Neural cell (in vitro differentiated cells): ENCODE measurements at regions not wholly inside any gene's neighbourhood (a gene's known extent, or its start where the extent isn't known, plus 50 kb on each side); places are given as distances from the start of the nearest gene placed in this dataset.

Experiments used
- H2AFZ ChIP-seq: fragments of 200-600, 300-800 bp; sonication (generic), shearing (Covaris generic); 2 replicates; pipeline ENCODE4 v1.6.0; 2014; ENCODE audit warnings: low read depth, mild to moderate bottlenecking, antibody characterized with exemption, low read length, moderate library complexity
- H3F3A ChIP-seq: fragments of 200-600 bp; shearing (Covaris generic); 2 replicates; pipeline ENCODE4 v1.6.1; 2016; ENCODE audit warnings: mild to moderate bottlenecking, moderate library complexity, mixed read lengths, antibody characterized with exemption, low read length; ENCODE audit not compliant: insufficient read depth, poor library complexity, severe bottlenecking
- H3K27ac ChIP-seq: fragments of 200-600, 300-800 bp; sonication (generic), shearing (Covaris generic); 2 replicates; pipeline ENCODE4 v1.5.1; 2014; ENCODE audit warnings: mild to moderate bottlenecking, low read length, moderate library complexity
- H3K27me3 ChIP-seq: fragments of 300-800, 200-600 bp; sonication (generic), shearing (Covaris generic); 2 replicates; pipeline ENCODE4 v1.6.0; 2014; ENCODE audit warnings: mild to moderate bottlenecking, low read depth, low read length, moderate library complexity; ENCODE audit not compliant: insufficient read depth
- H3K36me3 ChIP-seq: fragments of 300-800, 200-600 bp; sonication (generic), shearing (Covaris generic); 2 replicates; pipeline ENCODE4 v1.5.1; 2014; ENCODE audit warnings: mild to moderate bottlenecking, antibody characterized with exemption, low read length, moderate library complexity; ENCODE audit not compliant: insufficient read depth
- H3K4me2 ChIP-seq: fragments of 300-800, 200-600 bp; sonication (generic), shearing (Covaris generic); 2 replicates; pipeline ENCODE4 v1.6.0; 2014; ENCODE audit warnings: mild to moderate bottlenecking, low read length
- H3K4me3 ChIP-seq: fragments of 300-800, 200-600 bp; sonication (generic), shearing (Covaris generic); 2 replicates; pipeline ENCODE4 v1.5.1; 2014; ENCODE audit warnings: mild to moderate bottlenecking, low read length, moderate library complexity
- H3K79me2 ChIP-seq: fragments of 200-600 bp; shearing (Covaris generic); replicated peaks from 2 replicates; pipeline ENCODE4 v1.6.0; 2014; ENCODE audit warnings: mild to moderate bottlenecking, low read length, moderate library complexity; ENCODE audit not compliant: insufficient read depth
- H3K9ac ChIP-seq: fragments of 300-800, 200-600 bp; sonication (generic), shearing (Covaris generic); 2 replicates; pipeline ENCODE4 v1.6.1; 2016; ENCODE audit warnings: mild to moderate bottlenecking, low read length, mixed read lengths
- H3K9me2 ChIP-seq: fragments of 200-600 bp; shearing (Covaris generic); 2 replicates; pipeline ENCODE4 v1.6.1; 2016; ENCODE audit warnings: mild to moderate bottlenecking, low read length, mixed read lengths; ENCODE audit not compliant: insufficient read depth
- H3K9me3 ChIP-seq: fragments of 200-600, 300-800 bp; sonication (generic), shearing (Covaris generic); 2 replicates; pipeline ENCODE4 v1.6.1; 2016; ENCODE audit warnings: mild to moderate bottlenecking, mixed run types, low read length, moderate library complexity, mixed read lengths
- H4K20me1 ChIP-seq: fragments of 200-600 bp; shearing (Covaris generic); 2 replicates; pipeline ENCODE4 v1.6.1; 2016; ENCODE audit warnings: mild to moderate bottlenecking, mixed run types; ENCODE audit not compliant: insufficient read depth
- CTCF ChIP-seq: fragments of 450-650 bp; IDR thresholded peaks from 2 replicates; pipeline ENCODE4 v1.5.1; 2014; ENCODE audit warnings: antibody characterized with exemption, mild to moderate bottlenecking, moderate library complexity; ENCODE audit not compliant: poor library complexity, severe bottlenecking
- EP300 ChIP-seq: fragments of 450-650 bp; conservative IDR thresholded peaks from 2 replicates; pipeline ENCODE4 v1.6.1; 2014; ENCODE audit warnings: antibody characterized with exemption, mild to moderate bottlenecking, moderate library complexity; ENCODE audit not compliant: poor library complexity, severe bottlenecking
- EZH2 ChIP-seq: fragments of 200-600, 300-800 bp; shearing (Covaris generic), sonication (generic); IDR thresholded peaks from 2 replicates; pipeline ENCODE4 v1.6.1; 2014; ENCODE audit warnings: antibody characterized with exemption, low read length, borderline replicate concordance, mild to moderate bottlenecking; ENCODE audit not compliant: insufficient read depth, poor library complexity, severe bottlenecking
- MXI1 ChIP-seq: fragments of 450-650 bp; conservative IDR thresholded peaks from 2 replicates; pipeline ENCODE4 v1.6.1; 2014; ENCODE audit warnings: antibody characterized with exemption, mild to moderate bottlenecking; ENCODE audit not compliant: poor library complexity, severe bottlenecking
- POLR2AphosphoS5 ChIP-seq: IDR thresholded peaks from 2 replicates; pipeline ENCODE4 v1.6.1; 2012
- RAD21 ChIP-seq: fragments of 450-650 bp; conservative IDR thresholded peaks from 2 replicates; pipeline ENCODE4 v1.6.1; 2014; ENCODE audit warnings: antibody characterized with exemption, mild to moderate bottlenecking, moderate library complexity
- REST ChIP-seq: IDR thresholded peaks from 2 replicates; pipeline ENCODE4 v1.6.1; 2012; ENCODE audit warnings: borderline replicate concordance
- SMC3 ChIP-seq: fragments of 450-650 bp; conservative IDR thresholded peaks from 2 replicates; pipeline ENCODE4 v1.6.1; 2014; ENCODE audit warnings: antibody characterized with exemption, mild to moderate bottlenecking, moderate library complexity; ENCODE audit not compliant: poor library complexity
- TAF1 ChIP-seq: IDR thresholded peaks from 2 replicates; pipeline ENCODE4 v1.6.1; 2012; ENCODE audit warnings: low read depth

DNA sequence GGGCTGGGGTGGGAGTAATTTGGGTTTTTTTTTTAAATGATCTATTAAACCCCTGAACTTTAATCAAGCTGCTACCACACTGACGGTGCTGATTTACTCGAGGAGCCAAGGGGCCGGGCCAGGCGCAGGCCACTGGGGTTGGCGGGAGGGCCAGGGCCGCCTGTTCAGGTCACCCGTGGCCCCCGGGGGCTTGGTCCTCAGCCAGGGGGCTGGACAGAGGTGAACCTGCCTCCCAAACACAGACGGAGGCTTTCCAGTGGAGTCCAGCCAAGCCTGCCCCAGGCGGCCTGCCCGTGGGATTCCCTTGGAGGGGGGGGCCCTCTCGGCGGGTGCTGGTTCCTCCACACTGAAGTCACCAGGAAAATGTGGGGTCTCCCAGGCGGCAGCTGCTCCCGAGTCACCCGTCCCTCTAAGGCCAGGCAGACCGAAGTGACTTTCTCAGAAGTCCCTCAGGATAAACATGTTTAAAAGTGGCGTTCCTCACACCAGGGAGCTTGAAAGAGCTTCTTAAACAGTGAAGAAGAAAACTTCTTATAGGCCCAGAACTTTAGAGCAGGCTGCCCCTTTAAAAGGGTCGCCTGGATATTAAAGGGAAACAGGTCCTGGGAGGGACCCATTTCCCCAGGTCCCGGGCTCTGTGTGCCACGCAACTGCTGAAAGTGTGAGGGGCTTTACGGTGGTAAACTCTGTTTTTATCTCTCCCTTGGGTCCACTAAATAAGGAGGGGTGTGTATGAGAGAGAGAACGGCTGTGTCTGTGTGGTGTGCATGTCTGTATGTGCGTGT, 167.2 kb upstream of the GSC start:
- Histone ChIP-seq H3K79me2 (no peaks in the 10 kb centered on the region), H3K9me2 (no peaks in the 10 kb centered on the region), H4K20me1 (no peaks in the 10 kb centered on the region), H3K4me3 (no peak overlapping the region), H3K27ac (no peak overlapping the region), H3F3A (no peaks in the 10 kb centered on the region), H3K9me3 (no peaks in the 10 kb centered on the region), H3K27me3 (no peaks in the 10 kb centered on the region), H3K9ac (no peak overlapping the region), H3K4me2 (no peak overlapping the region), H2AFZ (no peak overlapping the region), H3K36me3 (no peaks in the 10 kb centered on the region)
- TF ChIP-seq SMC3, result no peak
- TF ChIP-seq TAF1, result no peak
- no peak for TF ChIP-seq RAD21
- TF ChIP-seq MXI1, result no peak
- no peak for TF ChIP-seq CTCF
- TF ChIP-seq EP300, result no peak
- TF ChIP-seq REST, result no peak
- no peak for TF ChIP-seq POLR2AphosphoS5
- no peak for TF ChIP-seq EZH2

- no peaks in the 10 kb centered on the region for H3F3A ChIP-seq
- no peaks in the 10 kb centered on the region for H3K27me3 ChIP-seq
- no peaks in the 10 kb centered on the region for H3K9me3 ChIP-seq
- no peak overlapping the region for H3K27ac ChIP-seq
- no peaks in the 10 kb centered on the region for H4K20me1 ChIP-seq
- no peak overlapping the region for H2AFZ ChIP-seq
- H3K36me3 ChIP-seq, result no peaks in the 10 kb centered on the region
- H3K9me2 ChIP-seq, result no peaks in the 10 kb centered on the region
- no peak overlapping the region for H3K4me3 ChIP-seq
- no peak overlapping the region for H3K9ac ChIP-seq
- H3K79me2 ChIP-seq, result no peaks in the 10 kb centered on the region
- TF ChIP-seq EP300 (no peak), EZH2 (no peak), MXI1 (no peak), SMC3 (no peak), CTCF (no peak), POLR2AphosphoS5 (no peak), TAF1 (no peak), REST (no peak), RAD21 (no peak)
- no peak overlapping the region for H3K4me2 ChIP-seq
These were observed 166.5 kb upstream of the GSC start for GRCh38 chr14:94936401-94936892.
